NB4 (cell line): ENCODE measurements at regions not wholly inside any gene's neighbourhood (a gene's known extent, or its start where the extent isn't known, plus 50 kb on each side); places are given as distances from the start of the nearest gene placed in this dataset.
A peak's percentile ranks its signal among the peaks of the same experiment; 100 is the strongest.

Source experiments
- MAX ChIP-seq: IDR thresholded peaks from 2 replicates; pipeline ENCODE4 v1.6.1; 2011; ENCODE audit warnings: low read depth, low read length
- MYC ChIP-seq: IDR thresholded peaks from 2 replicates; pipeline ENCODE4 v1.6.1; 2011; ENCODE audit warnings: low read depth, low read length
- POLR2A ChIP-seq: IDR thresholded peaks from 2 replicates; pipeline ENCODE4 v1.6.1; 2011; ENCODE audit warnings: mild to moderate bottlenecking; ENCODE audit not compliant: insufficient read length; ENCODE audit errors: extremely low read depth
- TF ChIP-seq, protein P1 (sequence below): IDR thresholded peaks from one replicate; pipeline ENCODE4 v1.5.1; 2012; ENCODE audit warnings: low read depth, low read length

GRCh38 chr9:96141666-96142065, 160.3 kb downstream of the HSD17B3 start:
- TF ChIP-seq, protein P1, sequence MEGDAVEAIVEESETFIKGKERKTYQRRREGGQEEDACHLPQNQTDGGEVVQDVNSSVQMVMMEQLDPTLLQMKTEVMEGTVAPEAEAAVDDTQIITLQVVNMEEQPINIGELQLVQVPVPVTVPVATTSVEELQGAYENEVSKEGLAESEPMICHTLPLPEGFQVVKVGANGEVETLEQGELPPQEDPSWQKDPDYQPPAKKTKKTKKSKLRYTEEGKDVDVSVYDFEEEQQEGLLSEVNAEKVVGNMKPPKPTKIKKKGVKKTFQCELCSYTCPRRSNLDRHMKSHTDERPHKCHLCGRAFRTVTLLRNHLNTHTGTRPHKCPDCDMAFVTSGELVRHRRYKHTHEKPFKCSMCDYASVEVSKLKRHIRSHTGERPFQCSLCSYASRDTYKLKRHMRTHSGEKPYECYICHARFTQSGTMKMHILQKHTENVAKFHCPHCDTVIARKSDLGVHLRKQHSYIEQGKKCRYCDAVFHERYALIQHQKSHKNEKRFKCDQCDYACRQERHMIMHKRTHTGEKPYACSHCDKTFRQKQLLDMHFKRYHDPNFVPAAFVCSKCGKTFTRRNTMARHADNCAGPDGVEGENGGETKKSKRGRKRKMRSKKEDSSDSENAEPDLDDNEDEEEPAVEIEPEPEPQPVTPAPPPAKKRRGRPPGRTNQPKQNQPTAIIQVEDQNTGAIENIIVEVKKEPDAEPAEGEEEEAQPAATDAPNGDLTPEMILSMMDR = no peak
- TF ChIP-seq POLR2A (no peak), MAX (no peak), MYC (0 out of 2 replicates have a peak, but pooled peaks have one; percentile 18)
